ENCODE measurements at regions not wholly inside any gene's neighbourhood (a gene's known extent, or its start where the extent isn't known, plus 50 kb on each side); places are given as distances from the start of the nearest gene placed in this dataset.

DNA sequence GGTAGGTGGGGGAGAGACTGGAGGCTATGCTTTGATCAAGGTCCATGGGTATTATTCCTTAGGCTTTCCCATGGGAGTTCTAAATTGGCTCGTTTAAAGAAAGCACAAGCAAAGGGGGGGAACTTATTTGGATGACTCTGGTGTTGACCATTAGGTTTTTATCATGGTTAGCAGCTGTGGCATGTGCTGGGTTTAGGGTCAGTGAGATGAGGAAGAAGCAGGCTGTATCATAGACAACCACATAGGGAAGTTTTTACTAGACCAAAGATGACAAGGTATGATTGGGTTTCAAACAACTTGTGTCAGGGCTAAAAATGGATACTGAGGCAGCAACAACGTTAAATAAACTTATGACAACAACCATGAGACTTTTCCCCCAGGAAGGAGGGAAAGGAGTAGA lies 97.7 kb downstream of the DNAAF6 start:
- no peak overlapping the region for H2AFZ ChIP-seq (ENCODE audit: low read length)
- 0% methylated on average over 2 of the region's 2 CpGs for WGBS (ENCODE audit: low lambda C conversion rate)
- H3K9me3 ChIP-seq (ENCODE audit: low read length): no peaks in the 10 kb centered on the region
- FAIRE-seq (no peak), ATAC-seq (no peak), DNase-seq (ENCODE audit: low spot score) (no peak)
- no TSS peak for BruUV-seq (replicated peaks)
- H3K27me3 ChIP-seq (ENCODE audit: control insufficient read depth in 1 of 2, insufficient read depth in 2 of 2, low read length in 2 of 2): no peaks in the 10 kb centered on the region
- intact Hi-C loops (cut with micrococcal nuclease; ENCODE audit: unreplicated experiment): no loop called here
- no peak overlapping the region for H3K9ac ChIP-seq (ENCODE audit: insufficient read depth, low read depth, low read length)
- ChIA-PET CTCF (ENCODE audit: low intra/inter-chr PET ratio, low total read pairs) (no interaction called here), POLR2A (no interaction called here)
- H3K36me3 ChIP-seq (replicated peaks in 1 of 2; ENCODE audit: control insufficient read depth in 1 of 2, insufficient read depth in 2 of 2, low read length in 2 of 2): no peaks in the 10 kb centered on the region
- in situ Hi-C loops (cut with HindIII; ENCODE audit: extremely low pct_ligation_motif_present, low pct_unique_long_range_greater_than_20kb): no loop called here
- H3K79me2 ChIP-seq (ENCODE audit: insufficient read depth, low read length): no peaks in the 10 kb centered on the region
- no peaks in the 10 kb centered on the region for H3K4me1 ChIP-seq (ENCODE audit: insufficient read depth, low read length)
- TF ChIP-seq ISL2 (CRISPR knock-in tag; IDR thresholded peaks at IDR 0.05): no peak
- TF ChIP-seq ARNTL (CRISPR knock-in tag; IDR thresholded peaks at IDR 0.05): no peak
- no peak for TF ChIP-seq ZBTB3 (CRISPR knock-in tag; IDR thresholded peaks at IDR 0.05; ENCODE audit: borderline replicate concordance, low read depth)
- TF ChIP-seq, protein P1, sequence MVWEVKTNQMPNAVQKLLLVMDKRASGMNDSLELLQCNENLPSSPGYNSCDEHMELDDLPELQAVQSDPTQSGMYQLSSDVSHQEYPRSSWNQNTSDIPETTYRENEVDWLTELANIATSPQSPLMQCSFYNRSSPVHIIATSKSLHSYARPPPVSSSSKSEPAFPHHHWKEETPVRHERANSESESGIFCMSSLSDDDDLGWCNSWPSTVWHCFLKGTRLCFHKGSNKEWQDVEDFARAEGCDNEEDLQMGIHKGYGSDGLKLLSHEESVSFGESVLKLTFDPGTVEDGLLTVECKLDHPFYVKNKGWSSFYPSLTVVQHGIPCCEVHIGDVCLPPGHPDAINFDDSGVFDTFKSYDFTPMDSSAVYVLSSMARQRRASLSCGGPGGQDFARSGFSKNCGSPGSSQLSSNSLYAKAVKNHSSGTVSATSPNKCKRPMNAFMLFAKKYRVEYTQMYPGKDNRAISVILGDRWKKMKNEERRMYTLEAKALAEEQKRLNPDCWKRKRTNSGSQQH (CRISPR knock-in tag; IDR thresholded peaks at IDR 0.05; ENCODE audit: low read depth): no peak
- no peak for TF ChIP-seq YY1 (IDR thresholded peaks at IDR 0.05; ENCODE audit: insufficient read depth, insufficient replicate concordance, low read depth, low read length)
- no peak overlapping the region for H3K4me2 ChIP-seq (ENCODE audit: low read depth, low read length)
- H3K27ac ChIP-seq (ENCODE audit: extremely low read length, insufficient read depth, low read length): no peak overlapping the region
- no peak overlapping the region for H3K4me3 ChIP-seq (replicated peaks in 1 of 3; ENCODE audit: insufficient read depth in 1 of 3, low read depth in 2 of 3, low read length in 3 of 3)
- no peaks in the 10 kb centered on the region for H4K20me1 ChIP-seq (ENCODE audit: insufficient read depth, low read length)

DNA sequence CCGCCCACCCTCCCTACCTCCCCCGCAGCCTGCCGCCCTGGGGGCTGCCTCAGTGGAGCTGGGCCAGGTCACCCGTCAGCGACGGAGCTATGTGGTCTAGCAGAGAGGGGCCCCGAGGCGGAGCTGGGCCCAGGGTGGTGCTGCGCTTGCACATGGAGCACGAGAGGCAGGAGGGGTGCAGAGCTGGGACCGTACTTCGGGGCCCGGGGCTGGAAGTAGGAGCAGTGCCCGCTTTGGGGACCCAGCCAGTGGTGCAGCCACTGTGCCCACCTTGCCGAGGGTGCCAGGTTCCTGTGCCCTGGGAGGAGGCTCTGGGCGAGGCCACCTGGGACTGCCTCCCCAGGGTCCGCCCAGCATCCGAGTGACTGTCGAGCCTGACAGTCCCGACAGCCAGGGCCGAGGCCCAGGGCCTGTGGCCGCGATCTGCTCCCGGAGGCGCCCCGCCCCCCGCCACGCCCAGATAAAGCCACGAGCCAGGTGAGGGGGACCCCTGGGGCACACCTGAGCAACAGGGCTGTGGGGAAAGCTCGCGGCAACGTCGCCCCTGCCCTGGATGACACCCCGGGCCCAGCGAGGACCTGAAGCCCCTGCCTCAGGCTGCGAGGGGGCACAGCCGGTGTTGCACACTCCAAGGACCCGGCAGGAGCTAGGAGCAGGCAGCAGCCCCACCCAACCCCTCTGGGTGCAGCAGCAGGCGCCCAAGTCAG lies 117.5 kb downstream of the DNAAF6 start:
- Histone ChIP-seq H3K36me3 (replicated peaks in 1 of 2; ENCODE audit: control insufficient read depth in 1 of 2, insufficient read depth in 2 of 2, low read length in 2 of 2) (no peaks in the 10 kb centered on the region), H4K20me1 (ENCODE audit: insufficient read depth, low read length) (no peaks in the 10 kb centered on the region), H3K4me2 (ENCODE audit: low read depth, low read length) (no peak overlapping the region), H3K27ac (ENCODE audit: extremely low read length, insufficient read depth, low read length) (no peak overlapping the region), H3K9ac (ENCODE audit: insufficient read depth, low read depth, low read length) (no peak overlapping the region), H3K4me1 (ENCODE audit: insufficient read depth, low read length) (no peaks in the 10 kb centered on the region), H3K79me2 (ENCODE audit: insufficient read depth, low read length) (no peaks in the 10 kb centered on the region), H3K9me3 (ENCODE audit: low read length) (no peaks in the 10 kb centered on the region), H3K27me3 (ENCODE audit: control insufficient read depth in 1 of 2, insufficient read depth in 2 of 2, low read length in 2 of 2) (no peaks in the 10 kb centered on the region), H3K4me3 (replicated peaks in 1 of 3; ENCODE audit: insufficient read depth in 1 of 3, low read depth in 2 of 3, low read length in 3 of 3) (no peak overlapping the region), H2AFZ (ENCODE audit: low read length) (no peak overlapping the region)
- WGBS (ENCODE audit: low lambda C conversion rate): no CpG with 5 or more reads among the region's 39 CpGs
- intact Hi-C loops (cut with micrococcal nuclease; ENCODE audit: unreplicated experiment) (no loop called here), in situ Hi-C loops (cut with HindIII; ENCODE audit: extremely low pct_ligation_motif_present, low pct_unique_long_range_greater_than_20kb) (no loop called here)
- BruUV-seq (replicated peaks): no TSS peak
- ATAC-seq: no peak
- no peak for DNase-seq (ENCODE audit: low spot score)
- FAIRE-seq: no peak
- ChIA-PET CTCF (ENCODE audit: low intra/inter-chr PET ratio, low total read pairs) (no interaction called here), POLR2A (interaction anchor here (0.6 kb wide), 1 partner anchor 857 kb away, joined by 4 read pairs; no protein-coding TSS in a partner anchor)
- TF ChIP-seq, protein P2, sequence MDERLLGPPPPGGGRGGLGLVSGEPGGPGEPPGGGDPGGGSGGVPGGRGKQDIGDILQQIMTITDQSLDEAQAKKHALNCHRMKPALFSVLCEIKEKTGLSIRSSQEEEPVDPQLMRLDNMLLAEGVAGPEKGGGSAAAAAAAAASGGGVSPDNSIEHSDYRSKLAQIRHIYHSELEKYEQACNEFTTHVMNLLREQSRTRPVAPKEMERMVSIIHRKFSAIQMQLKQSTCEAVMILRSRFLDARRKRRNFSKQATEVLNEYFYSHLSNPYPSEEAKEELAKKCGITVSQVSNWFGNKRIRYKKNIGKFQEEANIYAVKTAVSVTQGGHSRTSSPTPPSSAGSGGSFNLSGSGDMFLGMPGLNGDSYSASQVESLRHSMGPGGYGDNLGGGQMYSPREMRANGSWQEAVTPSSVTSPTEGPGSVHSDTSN (CRISPR knock-in tag; IDR thresholded peaks at IDR 0.05): no peak
- TF ChIP-seq ZNF382 (CRISPR knock-in tag; IDR thresholded peaks at IDR 0.05; ENCODE audit: borderline replicate concordance) (no peak), IKZF1 (IDR thresholded peaks at IDR 0.05) (no peak), ZNF563 (CRISPR knock-in tag; IDR thresholded peaks at IDR 0.05) (no peak), POGZ (CRISPR knock-in tag; IDR thresholded peaks at IDR 0.05) (no peak), NFIC (IDR thresholded peaks at IDR 0.05; ENCODE audit: low read length) (no peak), SRF (IDR thresholded peaks at IDR 0.05; ENCODE audit: low read depth, low read length) (no peak)
- TF ChIP-seq, protein P3, sequence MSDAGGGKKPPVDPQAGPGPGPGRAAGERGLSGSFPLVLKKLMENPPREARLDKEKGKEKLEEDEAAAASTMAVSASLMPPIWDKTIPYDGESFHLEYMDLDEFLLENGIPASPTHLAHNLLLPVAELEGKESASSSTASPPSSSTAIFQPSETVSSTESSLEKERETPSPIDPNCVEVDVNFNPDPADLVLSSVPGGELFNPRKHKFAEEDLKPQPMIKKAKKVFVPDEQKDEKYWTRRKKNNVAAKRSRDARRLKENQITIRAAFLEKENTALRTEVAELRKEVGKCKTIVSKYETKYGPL (CRISPR knock-in tag; IDR thresholded peaks at IDR 0.05): no peak
- TF ChIP-seq, protein P4, sequence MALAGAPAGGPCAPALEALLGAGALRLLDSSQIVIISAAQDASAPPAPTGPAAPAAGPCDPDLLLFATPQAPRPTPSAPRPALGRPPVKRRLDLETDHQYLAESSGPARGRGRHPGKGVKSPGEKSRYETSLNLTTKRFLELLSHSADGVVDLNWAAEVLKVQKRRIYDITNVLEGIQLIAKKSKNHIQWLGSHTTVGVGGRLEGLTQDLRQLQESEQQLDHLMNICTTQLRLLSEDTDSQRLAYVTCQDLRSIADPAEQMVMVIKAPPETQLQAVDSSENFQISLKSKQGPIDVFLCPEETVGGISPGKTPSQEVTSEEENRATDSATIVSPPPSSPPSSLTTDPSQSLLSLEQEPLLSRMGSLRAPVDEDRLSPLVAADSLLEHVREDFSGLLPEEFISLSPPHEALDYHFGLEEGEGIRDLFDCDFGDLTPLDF (CRISPR knock-in tag; IDR thresholded peaks at IDR 0.05): no peak
- TF ChIP-seq, protein P5, sequence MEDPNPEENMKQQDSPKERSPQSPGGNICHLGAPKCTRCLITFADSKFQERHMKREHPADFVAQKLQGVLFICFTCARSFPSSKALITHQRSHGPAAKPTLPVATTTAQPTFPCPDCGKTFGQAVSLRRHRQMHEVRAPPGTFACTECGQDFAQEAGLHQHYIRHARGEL (CRISPR knock-in tag; IDR thresholded peaks at IDR 0.05): no peak
